DOHH2 (cell line): ENCODE measurements at regions not wholly inside any gene's neighbourhood (a gene's known extent, or its start where the extent isn't known, plus 50 kb on each side); places are given as distances from the start of the nearest gene placed in this dataset.

ENCODE experiments used
- H3F3A ChIP-seq: fragments of 200-600 bp; sonication (generic), shearing (Covaris generic); 2 replicates; pipeline ENCODE4 v1.6.0; 2016; ENCODE audit warnings: antibody characterized with exemption, mild to moderate bottlenecking; ENCODE audit not compliant: control insufficient read depth, insufficient read depth
- H3K27ac ChIP-seq: fragments of 200-600 bp; sonication (generic); 2 replicates; pipeline ENCODE4 v1.5.1; 2014; ENCODE audit warnings: low read depth, mild to moderate bottlenecking, low read length, moderate library complexity
- H3K27me3 ChIP-seq: fragments of 200-600 bp; sonication (generic); 2 replicates; pipeline ENCODE4 v1.6.1; 2014; ENCODE audit warnings: mild to moderate bottlenecking, low read length, mixed read lengths; ENCODE audit not compliant: control insufficient read depth
- H3K36me3 ChIP-seq: fragments of 200-600 bp; sonication (generic); 2 replicates; pipeline ENCODE4 v1.6.1; 2014; ENCODE audit warnings: mild to moderate bottlenecking, low read length, moderate library complexity, mixed read lengths; ENCODE audit not compliant: control insufficient read depth
- H3K4me1 ChIP-seq: fragments of 200-600 bp; sonication (generic); 2 replicates; pipeline ENCODE4 v1.6.1; 2014; ENCODE audit warnings: mild to moderate bottlenecking, low read length, mixed read lengths; ENCODE audit not compliant: control insufficient read depth
- H3K4me2 ChIP-seq: fragments of 200-600 bp; sonication (generic); 2 replicates; pipeline ENCODE4 v1.6.0; 2014; ENCODE audit warnings: mild to moderate bottlenecking, low read length, moderate library complexity
- H3K4me3 ChIP-seq: fragments of 200-600 bp; sonication (generic); 2 replicates; pipeline ENCODE4 v1.5.1; 2014; ENCODE audit warnings: mild to moderate bottlenecking, low read length, mixed read lengths
- H3K79me2 ChIP-seq: fragments of 200-600 bp; sonication (generic); 2 replicates; pipeline ENCODE4 v1.6.1; 2014; ENCODE audit warnings: mild to moderate bottlenecking, low read length, mixed read lengths; ENCODE audit not compliant: control insufficient read depth
- H3K9me2 ChIP-seq: fragments of 200-600 bp; sonication (generic); replicated peaks from 2 replicates; pipeline ENCODE4 v1.6.1; 2014; ENCODE audit warnings: mild to moderate bottlenecking, low read length, mixed read lengths; ENCODE audit not compliant: control insufficient read depth
- H3K9me3 ChIP-seq: fragments of 200-600 bp; sonication (generic); 2 replicates; pipeline ENCODE4 v1.6.1; 2014; ENCODE audit warnings: antibody characterized with exemption, low read length, mixed read lengths; ENCODE audit not compliant: control insufficient read depth, insufficient read depth
- H4K20me1 ChIP-seq: fragments of 200-600 bp; sonication (generic); 2 replicates; pipeline ENCODE4 v1.6.0; 2014; ENCODE audit warnings: low read depth, mild to moderate bottlenecking, antibody characterized with exemption, low read length, moderate library complexity; ENCODE audit not compliant: control insufficient read depth, insufficient read depth
- CTCF ChIP-seq: fragments of 200-600 bp; sonication (generic); IDR thresholded peaks from one replicate; pipeline ENCODE4 v1.5.1; 2014; ENCODE audit warnings: antibody characterized with exemption, mild to moderate bottlenecking, low read depth, low read length; ENCODE audit not compliant: poor library complexity, severe bottlenecking
- EZH2phosphoT487 ChIP-seq: fragments of 200-600 bp; sonication (generic); IDR thresholded peaks from 2 replicates; pipeline ENCODE4 v1.6.1; 2017; ENCODE audit warnings: borderline replicate concordance, mild to moderate bottlenecking, antibody characterized with exemption, low read length, moderate library complexity, mixed read lengths

DNA sequence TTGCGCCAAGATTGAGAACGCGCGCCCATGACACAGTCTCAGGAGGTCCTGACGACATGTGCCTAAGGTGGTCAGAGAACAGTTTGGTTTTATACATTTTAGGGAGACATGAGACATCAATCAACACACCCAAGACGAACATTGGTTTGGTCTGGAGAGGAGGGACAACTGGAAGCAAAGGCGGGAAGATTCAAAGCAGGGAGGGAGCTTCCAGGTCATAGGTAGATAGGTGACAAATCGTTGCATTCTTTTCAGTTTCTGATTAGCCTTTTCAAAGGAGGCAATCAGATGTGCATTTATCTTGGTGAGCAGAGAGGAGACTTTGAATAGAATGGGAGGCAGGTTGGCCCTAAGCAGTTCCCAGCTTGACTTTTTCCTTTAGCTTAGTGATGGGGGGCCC is 828.4 kb upstream of the DPPA4 start:
- no peak overlapping the region for H3K4me3 ChIP-seq
- H3K9me2 ChIP-seq: no peaks in the 10 kb centered on the region
- TF ChIP-seq CTCF (no peak), EZH2phosphoT487 (no peak)
- H3K36me3 ChIP-seq: no peaks in the 10 kb centered on the region
- H3K27ac ChIP-seq: no peak overlapping the region
- H3K4me2 ChIP-seq: no peak overlapping the region
- H3F3A ChIP-seq: no peaks in the 10 kb centered on the region
- no peaks in the 10 kb centered on the region for H3K27me3 ChIP-seq
- no peaks in the 10 kb centered on the region for H3K79me2 ChIP-seq
- no peaks in the 10 kb centered on the region for H4K20me1 ChIP-seq
- no peaks in the 10 kb centered on the region for H3K4me1 ChIP-seq
- no peaks in the 10 kb centered on the region for H3K9me3 ChIP-seq

DNA sequence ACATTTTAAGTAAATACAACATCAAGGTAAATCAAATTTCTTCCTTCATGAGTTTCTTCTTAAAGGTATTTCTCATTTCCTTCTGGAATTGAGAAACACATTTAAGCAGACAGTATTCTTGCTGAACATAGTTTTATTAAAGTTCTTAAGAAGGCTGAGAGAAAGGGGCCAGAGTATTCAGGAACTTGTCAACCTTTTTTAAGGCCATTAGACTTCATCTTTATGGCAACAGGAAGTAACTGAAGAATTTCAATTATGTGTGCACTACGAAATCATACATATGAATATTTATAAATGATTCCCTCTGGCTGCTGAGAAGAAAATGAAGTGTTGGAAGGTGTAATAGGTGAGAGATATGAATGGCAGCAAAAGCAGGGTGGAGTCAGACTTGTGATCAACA is 829.4 kb upstream of the DPPA4 start:
- Histone ChIP-seq H3K4me2 (no peak overlapping the region), H3K27ac (no peak overlapping the region), H3K79me2 (no peaks in the 10 kb centered on the region), H3K4me1 (no peaks in the 10 kb centered on the region), H4K20me1 (no peaks in the 10 kb centered on the region), H3K9me3 (no peaks in the 10 kb centered on the region), H3K27me3 (no peaks in the 10 kb centered on the region), H3K4me3 (no peak overlapping the region), H3F3A (no peaks in the 10 kb centered on the region), H3K36me3 (no peaks in the 10 kb centered on the region), H3K9me2 (no peaks in the 10 kb centered on the region)
- TF ChIP-seq EZH2phosphoT487 (no peak), CTCF (no peak)

- Histone ChIP-seq H4K20me1 (no peaks in the 10 kb centered on the region), H3K79me2 (no peaks in the 10 kb centered on the region), H3K9me3 (no peaks in the 10 kb centered on the region), H3K4me1 (no peaks in the 10 kb centered on the region), H3F3A (no peaks in the 10 kb centered on the region), H3K36me3 (no peaks in the 10 kb centered on the region), H3K9me2 (no peaks in the 10 kb centered on the region), H3K4me2 (no peak overlapping the region), H3K4me3 (no peak overlapping the region), H3K27me3 (no peaks in the 10 kb centered on the region), H3K27ac (no peak overlapping the region)
- TF ChIP-seq EZH2phosphoT487: no peak
- TF ChIP-seq CTCF: no peak
These were observed 837.6 kb upstream of the DPPA4 start for GRCh38 chr3:110174908-110175307.

GRCh38 chr3:110178965-110179364 is 841.6 kb upstream of the DPPA4 start:
- Histone ChIP-seq H3K4me3 (no peak overlapping the region), H3F3A (no peaks in the 10 kb centered on the region), H3K27ac (no peak overlapping the region), H3K9me3 (no peaks in the 10 kb centered on the region), H3K79me2 (no peaks in the 10 kb centered on the region), H4K20me1 (no peaks in the 10 kb centered on the region), H3K4me1 (no peaks in the 10 kb centered on the region), H3K27me3 (no peaks in the 10 kb centered on the region), H3K9me2 (no peaks in the 10 kb centered on the region), H3K4me2 (no peak overlapping the region), H3K36me3 (no peaks in the 10 kb centered on the region)
- TF ChIP-seq CTCF (no peak), EZH2phosphoT487 (no peak)
